Panc1 (cell line): ENCODE measurements at regions not wholly inside any gene's neighbourhood (a gene's known extent, or its start where the extent isn't known, plus 50 kb on each side); places are given as distances from the start of the nearest gene placed in this dataset.

Experiments
- ATAC-seq: fragments of 200-7000 bp; cut with Tn5 transposase; 2 replicates; pipeline ENCODE4 v1.9.1; 2020; ENCODE audit warnings: mild to moderate bottlenecking, moderate library complexity
- BruUV-seq: library from RNA; stranded (reverse); fragments of 400-500 nt; replicated peaks from 2 replicates; lab custom pipeline; 2021; lab: Mats Ljungman, UMichigan
- CTCF ChIA-PET: fragments of 300-600 bp; sonication (Branson Sonifier 250); formaldehyde crosslinking; loops from one replicate; lab custom pipeline; 2022; ENCODE audit warnings: antibody characterized with exemption; lab: Charles Lee
- POLR2A ChIA-PET: fragments of 300-600 bp; sonication (Branson Sonifier 250); formaldehyde crosslinking; loops from one replicate; lab custom pipeline; 2022; ENCODE audit warnings: antibody characterized with exemption; lab: Charles Lee
- DNase-seq: peaks from one replicate; pipeline ENCODE4 v3.0.0-alpha.2; 2010; ENCODE audit warnings: low read depth, low spot score
- H3K27ac ChIP-seq: 2 replicates; pipeline ENCODE4 v1.5.1; 2011; ENCODE audit warnings: mild to moderate bottlenecking, low read length, inconsistent platforms
- H3K27me3 ChIP-seq: fragments of 200-500 bp; sonication (Bioruptor generic); 2 replicates; pipeline ENCODE4 v1.6.0; 2014; ENCODE audit warnings: low read length, inconsistent platforms; ENCODE audit not compliant: control insufficient read depth, insufficient read depth
- H3K36me3 ChIP-seq: fragments of 200-500 bp; sonication (Bioruptor generic); 2 replicates; pipeline ENCODE4 v1.5.1; 2014; ENCODE audit warnings: inconsistent platforms, mild to moderate bottlenecking, low read length, moderate library complexity; ENCODE audit not compliant: control insufficient read depth, insufficient read depth
- H3K4me1 ChIP-seq: 2 replicates; pipeline ENCODE4 v1.5.1; 2011; ENCODE audit warnings: inconsistent platforms, mild to moderate bottlenecking, low read length, moderate library complexity; ENCODE audit not compliant: control insufficient read depth, insufficient read depth
- H3K4me3 ChIP-seq, 2 experiments: 2 replicates each; pipeline ENCODE4 v1.5.1; 2011 to 2012; ENCODE audit warnings: low read depth in 2 of 2, low read length in 2 of 2, mild to moderate bottlenecking in 2 of 2, inconsistent platforms in 1 of 2, moderate library complexity in 1 of 2
- H3K9me3 ChIP-seq: fragments of 200-500 bp; sonication (Bioruptor generic); 2 replicates; pipeline ENCODE4 v1.5.1; 2014; ENCODE audit warnings: low read depth, mild to moderate bottlenecking, inconsistent platforms, low read length, moderate library complexity; ENCODE audit not compliant: control insufficient read depth, insufficient read depth
- CTCF ChIP-seq: fragments of 450-650 bp; IDR thresholded peaks from 2 replicates; pipeline ENCODE4 v1.5.1; 2017; ENCODE audit warnings: mild to moderate bottlenecking
- POLR2AphosphoS5 ChIP-seq: IDR thresholded peaks from 2 replicates; pipeline ENCODE4 v1.6.1; 2012; ENCODE audit warnings: mild to moderate bottlenecking, low read depth, low read length, moderate library complexity
- REST ChIP-seq, 2 experiments: IDR thresholded peaks; 2 replicates each; pipeline ENCODE4 v1.6.1; 2011 to 2012; ENCODE audit warnings: low read depth in 2 of 2, control low read depth in 1 of 2, low read length in 1 of 2, mild to moderate bottlenecking in 1 of 2, moderate library complexity in 1 of 2; ENCODE audit not compliant: insufficient read depth in 1 of 2
- SIN3A ChIP-seq: IDR thresholded peaks from 2 replicates; pipeline ENCODE4 v1.6.1; 2012; ENCODE audit warnings: low read depth, mild to moderate bottlenecking, low read length, moderate library complexity, borderline replicate concordance; ENCODE audit not compliant: insufficient read depth
- TCF7L2 ChIP-seq: IDR thresholded peaks from 2 replicates; pipeline ENCODE4 v1.6.1; 2011; ENCODE audit warnings: mild to moderate bottlenecking, low read depth, low read length, inconsistent platforms
- in situ Hi-C: cut with HindIII; loops from 2 replicates; pipeline ENCODE4 v1.10.0; 2016; ENCODE audit warnings: low sequenced_read_pairs, low pct_unique_long_range_greater_than_20kb
- intact Hi-C: fragments of 100-400 bp; cut with micrococcal nuclease; formaldehyde crosslinking; loops from one replicate; pipeline ENCODE4 v1.10.0; 2022; ENCODE audit not compliant: unreplicated experiment

GRCh38 chr9:22215521-22215920, 206.4 kb upstream of the CDKN2B start:
- H3K4me1 ChIP-seq: no peaks in the 10 kb centered on the region
- in situ Hi-C loops: no loop called here
- no TSS peak for BruUV-seq

GRCh38 chr9:22216730-22217172, 207.6 kb upstream of the CDKN2B start:
- no peaks in the 10 kb centered on the region for H3K36me3 ChIP-seq
- no peaks in the 10 kb centered on the region for H3K27me3 ChIP-seq
- in situ Hi-C loops (no loop called here), intact Hi-C loops (no loop called here)
- TF ChIP-seq TCF7L2: no peak
- no peak for TF ChIP-seq REST (IDR thresholded peaks at IDR 0.05; ENCODE audit: insufficient read depth in 1 of 2, low read depth in 2 of 2, low read length in 1 of 2)
- no peak for TF ChIP-seq POLR2AphosphoS5
- no peak for TF ChIP-seq SIN3A
- TF ChIP-seq CTCF: no peak
- ChIA-PET POLR2A (no interaction called here), CTCF (no interaction called here)
- no TSS peak for BruUV-seq
- H3K27ac ChIP-seq: no peak overlapping the region
- H3K9me3 ChIP-seq: no peaks in the 10 kb centered on the region
- DNase-seq (no peak), ATAC-seq (no peak)
- no peak overlapping the region for H3K4me3 ChIP-seq
- H3K4me1 ChIP-seq: no peaks in the 10 kb centered on the region

More at GRCh38 chr9:22215521-22215920, 206.4 kb upstream of the CDKN2B start:
- no peak for DNase-seq
- Histone ChIP-seq H3K27me3 (no peaks in the 10 kb centered on the region), H3K27ac (no peak overlapping the region), H3K36me3 (no peaks in the 10 kb centered on the region), H3K4me3 (no peak overlapping the region), H3K9me3 (no peaks in the 10 kb centered on the region)
- ATAC-seq: no peak
- intact Hi-C loops: no loop called here
- ChIA-PET CTCF (no interaction called here), POLR2A (no interaction called here)
- TF ChIP-seq REST (IDR thresholded peaks at IDR 0.05; ENCODE audit: insufficient read depth in 1 of 2, low read depth in 2 of 2, low read length in 1 of 2): no peak
- TF ChIP-seq CTCF: no peak
- no peak for TF ChIP-seq TCF7L2
- TF ChIP-seq POLR2AphosphoS5: no peak
- TF ChIP-seq SIN3A: no peak
